ENCODE measurements at regions not wholly inside any gene's neighbourhood (a gene's known extent, or its start where the extent isn't known, plus 50 kb on each side); places are given as distances from the start of the nearest gene placed in this dataset.

DNA sequence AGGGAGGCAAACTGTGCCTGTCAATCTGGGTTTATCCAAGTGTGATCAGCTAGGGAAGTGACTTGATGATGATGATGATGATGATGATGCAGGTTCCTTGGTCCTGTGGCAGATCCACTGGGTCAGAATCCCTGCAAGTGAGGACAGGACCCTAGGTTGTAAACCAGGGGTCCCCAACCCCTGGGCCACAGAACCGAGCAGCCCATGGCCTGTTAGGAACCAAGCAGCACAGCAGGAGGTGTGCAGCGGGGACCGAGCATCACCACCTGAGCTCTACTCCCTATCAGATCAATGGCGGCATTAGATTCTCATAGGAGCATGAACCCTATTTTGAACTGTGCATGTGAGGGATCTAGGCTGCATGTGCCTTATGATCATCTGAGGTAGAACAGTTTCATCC is 144.7 kb upstream of the PDE1C start:
- TF ChIP-seq, protein P1, sequence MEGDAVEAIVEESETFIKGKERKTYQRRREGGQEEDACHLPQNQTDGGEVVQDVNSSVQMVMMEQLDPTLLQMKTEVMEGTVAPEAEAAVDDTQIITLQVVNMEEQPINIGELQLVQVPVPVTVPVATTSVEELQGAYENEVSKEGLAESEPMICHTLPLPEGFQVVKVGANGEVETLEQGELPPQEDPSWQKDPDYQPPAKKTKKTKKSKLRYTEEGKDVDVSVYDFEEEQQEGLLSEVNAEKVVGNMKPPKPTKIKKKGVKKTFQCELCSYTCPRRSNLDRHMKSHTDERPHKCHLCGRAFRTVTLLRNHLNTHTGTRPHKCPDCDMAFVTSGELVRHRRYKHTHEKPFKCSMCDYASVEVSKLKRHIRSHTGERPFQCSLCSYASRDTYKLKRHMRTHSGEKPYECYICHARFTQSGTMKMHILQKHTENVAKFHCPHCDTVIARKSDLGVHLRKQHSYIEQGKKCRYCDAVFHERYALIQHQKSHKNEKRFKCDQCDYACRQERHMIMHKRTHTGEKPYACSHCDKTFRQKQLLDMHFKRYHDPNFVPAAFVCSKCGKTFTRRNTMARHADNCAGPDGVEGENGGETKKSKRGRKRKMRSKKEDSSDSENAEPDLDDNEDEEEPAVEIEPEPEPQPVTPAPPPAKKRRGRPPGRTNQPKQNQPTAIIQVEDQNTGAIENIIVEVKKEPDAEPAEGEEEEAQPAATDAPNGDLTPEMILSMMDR (IDR thresholded peaks at IDR 0.05; ENCODE audit: borderline replicate concordance, extremely low read depth, low read length, poor library complexity, severe bottlenecking) = no peak
- no peak for TF ChIP-seq EZH2 (IDR thresholded peaks at IDR 0.05; ENCODE audit: borderline replicate concordance, low read depth, low read length, severe bottlenecking)

All from DND-41 (cell line).